ENCODE measurements at regions not wholly inside any gene's neighbourhood (a gene's known extent, or its start where the extent isn't known, plus 50 kb on each side); places are given as distances from the start of the nearest gene placed in this dataset.

GRCh38 chr18:64283059-64283458 is 134.2 kb upstream of the LINC00305 start:
- CTCF ChIA-PET = no interaction called here
- POLR2A ChIA-PET = no interaction called here

DNA sequence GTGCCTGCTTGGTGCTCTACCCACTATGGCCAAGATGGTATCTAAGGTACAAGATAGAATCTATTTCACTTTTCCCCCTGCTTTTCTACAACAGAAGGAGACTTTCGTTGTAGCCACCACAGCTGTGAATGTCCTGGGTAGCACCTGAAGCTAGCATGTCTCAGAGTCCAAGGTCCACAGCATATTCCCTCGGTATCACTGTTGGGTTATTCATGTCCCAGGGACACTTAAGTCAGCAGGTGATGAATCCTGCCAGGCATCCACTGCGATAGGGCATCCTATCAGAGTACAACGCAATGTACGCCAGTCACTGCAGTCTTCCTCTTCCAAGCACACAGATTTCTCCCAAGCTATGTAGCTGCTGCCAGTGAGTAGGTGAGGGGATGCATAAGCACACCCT is 129.1 kb upstream of the LINC00305 start:
- CTCF ChIA-PET = no interaction called here
- POLR2A ChIA-PET = no interaction called here

GRCh38 chr18:64276311-64277090 is 127.6 kb upstream of the LINC00305 start:
- ChIA-PET CTCF (no interaction called here), POLR2A (no interaction called here)

DNA sequence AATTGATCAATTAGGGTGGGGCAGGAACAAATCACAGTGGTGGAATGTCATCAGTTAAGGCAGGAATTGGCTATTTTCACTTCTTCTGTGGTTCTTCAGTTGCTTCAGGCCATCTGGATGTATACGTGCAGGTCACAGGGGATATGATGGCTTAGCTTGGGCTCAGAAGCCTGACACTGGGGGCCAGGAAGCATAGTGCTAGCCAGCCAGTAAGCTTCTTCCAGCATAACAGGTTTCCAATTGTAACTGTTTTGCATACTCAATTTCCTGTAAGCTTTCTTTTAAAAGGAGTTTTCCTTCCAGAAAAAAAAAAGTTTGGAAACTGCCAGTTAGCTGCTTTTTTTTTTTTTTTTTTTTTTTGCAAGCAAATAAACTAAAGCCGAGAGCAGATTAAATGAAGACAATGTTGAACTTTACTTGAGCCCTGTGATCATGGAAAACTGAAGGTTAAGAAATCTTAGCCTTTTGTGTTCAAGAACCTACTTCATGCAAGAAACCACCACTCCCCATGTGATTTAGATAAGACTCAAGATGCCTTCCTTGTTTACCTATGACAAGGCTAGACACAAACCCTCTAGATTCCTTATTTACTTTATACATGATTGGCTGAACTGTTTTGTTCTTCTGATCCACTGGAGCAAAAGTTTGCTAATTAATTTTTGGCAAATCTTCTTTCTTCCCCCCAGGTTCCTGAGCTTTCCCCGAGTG is 126.9 kb upstream of the LINC00305 start:
- ChIA-PET CTCF (no interaction called here), POLR2A (no interaction called here)

- CTCF ChIA-PET = no interaction called here
- POLR2A ChIA-PET = no interaction called here
These were observed 124.8 kb upstream of the LINC00305 start for GRCh38 chr18:64273724-64274123.

GRCh38 chr18:64271975-64272659 is 123.2 kb upstream of the LINC00305 start:
- CTCF ChIA-PET = no interaction called here

DNA sequence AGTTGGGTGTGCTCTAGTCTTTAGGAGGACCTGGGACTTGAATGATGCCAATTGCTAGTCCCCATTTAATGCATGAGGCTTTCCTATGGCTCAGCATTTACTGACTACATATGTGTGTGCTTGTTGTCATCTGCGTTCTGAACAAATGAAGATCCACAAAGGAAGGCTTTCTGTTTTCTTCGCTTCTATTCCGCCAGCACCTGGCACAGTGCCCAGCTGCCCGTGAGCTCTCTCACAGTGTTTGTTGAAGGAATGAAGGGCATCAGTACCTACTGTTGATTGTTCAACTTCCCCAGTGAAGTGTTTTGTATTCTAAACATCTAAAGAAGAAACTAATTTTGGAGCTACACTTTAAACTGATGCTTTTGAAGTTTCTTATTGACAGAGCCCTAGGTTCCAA is 122.4 kb upstream of the LINC00305 start:
- CTCF ChIA-PET = no interaction called here
- POLR2A ChIA-PET = no interaction called here

More at GRCh38 chr18:64271975-64272659, 123.2 kb upstream of the LINC00305 start:
- POLR2A ChIA-PET = no interaction called here

DNA sequence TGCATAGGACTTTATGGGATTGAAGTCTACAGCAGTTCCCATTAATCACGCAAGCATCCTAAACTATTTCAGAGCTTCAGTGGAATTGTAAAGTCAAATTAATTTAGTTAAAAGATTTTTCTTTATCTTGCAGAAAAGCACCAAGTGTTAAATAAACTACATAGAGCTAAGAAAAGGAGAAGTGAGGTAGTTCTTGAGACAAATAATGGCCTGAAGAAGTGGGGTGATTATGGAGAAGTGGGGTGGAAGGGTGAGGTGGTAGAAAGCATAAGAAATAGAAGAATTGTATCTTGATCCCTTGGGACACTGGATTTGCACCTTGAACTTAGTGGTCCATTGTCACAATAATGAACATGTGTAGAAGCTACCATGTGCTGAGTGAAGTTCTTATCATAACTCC is 121.7 kb upstream of the LINC00305 start:
- CTCF ChIA-PET = no interaction called here
- POLR2A ChIA-PET = no interaction called here

DNA sequence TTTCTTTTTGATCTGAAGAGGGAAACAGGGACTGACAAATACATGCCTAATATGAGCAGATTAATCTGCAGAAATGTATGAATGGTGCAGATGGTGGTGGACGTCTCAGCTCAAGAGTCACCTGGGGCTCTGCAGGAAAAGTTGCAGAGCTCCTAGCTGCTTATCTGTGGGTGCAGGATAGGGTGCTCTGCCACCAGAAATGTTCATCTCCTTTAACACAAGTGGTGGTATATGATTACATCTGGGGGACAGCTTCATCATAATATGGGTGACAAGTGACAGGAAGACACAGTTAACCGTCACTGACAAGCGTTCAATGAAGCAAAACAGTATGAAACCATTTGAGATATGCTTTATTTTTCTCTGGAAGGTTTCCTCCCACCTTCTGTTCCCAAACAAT is 121.2 kb upstream of the LINC00305 start:
- ChIA-PET POLR2A (no interaction called here), CTCF (no interaction called here)

DNA sequence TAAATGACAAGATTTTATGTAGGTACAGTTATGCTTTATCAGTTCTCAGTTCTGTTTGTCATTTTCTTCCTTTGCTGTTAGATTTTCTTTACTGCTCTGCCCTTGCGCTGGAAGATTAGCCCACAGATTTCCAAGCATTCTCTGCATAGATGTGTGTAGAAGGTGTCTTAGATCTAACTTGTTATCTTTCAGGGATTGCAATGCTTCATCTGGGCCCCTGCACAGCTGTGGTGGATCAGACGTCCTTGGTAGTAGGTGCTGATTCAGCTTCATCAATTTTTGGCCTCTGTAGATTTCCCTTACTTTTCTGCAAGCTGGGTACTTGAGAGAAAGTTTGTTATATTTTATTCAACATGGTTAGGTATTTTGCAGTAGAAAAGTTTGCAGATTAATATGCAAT is 115.3 kb upstream of the LINC00305 start:
- POLR2A ChIA-PET = no interaction called here

DNA sequence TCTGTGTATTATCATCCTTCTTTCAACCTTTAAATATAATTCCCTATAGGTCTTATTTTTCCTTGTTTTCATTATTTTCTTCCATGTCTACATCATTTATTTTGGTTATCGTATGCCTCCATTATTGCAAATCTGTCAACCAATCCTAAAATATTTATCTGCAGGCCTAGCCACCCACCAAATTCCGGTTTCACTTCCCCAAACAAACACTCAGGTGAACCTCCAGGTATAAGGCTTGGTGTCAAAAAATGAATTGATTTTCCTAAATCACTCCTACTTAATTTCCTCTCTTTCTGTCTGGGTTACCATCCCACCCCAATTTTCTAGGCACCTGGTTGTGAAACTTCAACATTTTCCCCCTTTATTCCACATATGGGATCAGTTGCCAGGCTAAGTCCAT is 111.9 kb upstream of the LINC00305 start:
- CTCF ChIA-PET = no interaction called here
- POLR2A ChIA-PET = no interaction called here

More for the DNA sequence above, 115.3 kb upstream of the LINC00305 start:
- CTCF ChIA-PET = no interaction called here

DNA sequence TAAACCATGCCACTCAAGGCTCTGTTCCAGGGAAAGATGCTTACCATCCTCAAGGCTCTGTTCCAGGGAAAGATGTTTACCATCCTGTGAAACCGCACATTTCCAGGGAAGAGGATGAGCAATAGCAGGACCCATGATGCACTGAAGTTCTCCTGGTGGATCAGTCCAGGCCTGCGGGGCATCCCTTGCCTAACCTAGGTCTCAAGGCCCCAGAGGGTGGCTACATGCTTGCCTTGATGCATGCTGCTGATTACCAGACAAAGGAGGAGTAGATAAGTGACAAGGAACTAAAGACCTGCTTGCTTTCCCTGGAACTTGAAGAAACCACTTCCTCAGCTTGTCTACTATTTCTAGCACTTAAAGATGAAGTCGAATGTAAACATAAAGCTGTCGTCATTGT is 111.0 kb upstream of the LINC00305 start:
- ChIA-PET POLR2A (no interaction called here), CTCF (no interaction called here)

DNA sequence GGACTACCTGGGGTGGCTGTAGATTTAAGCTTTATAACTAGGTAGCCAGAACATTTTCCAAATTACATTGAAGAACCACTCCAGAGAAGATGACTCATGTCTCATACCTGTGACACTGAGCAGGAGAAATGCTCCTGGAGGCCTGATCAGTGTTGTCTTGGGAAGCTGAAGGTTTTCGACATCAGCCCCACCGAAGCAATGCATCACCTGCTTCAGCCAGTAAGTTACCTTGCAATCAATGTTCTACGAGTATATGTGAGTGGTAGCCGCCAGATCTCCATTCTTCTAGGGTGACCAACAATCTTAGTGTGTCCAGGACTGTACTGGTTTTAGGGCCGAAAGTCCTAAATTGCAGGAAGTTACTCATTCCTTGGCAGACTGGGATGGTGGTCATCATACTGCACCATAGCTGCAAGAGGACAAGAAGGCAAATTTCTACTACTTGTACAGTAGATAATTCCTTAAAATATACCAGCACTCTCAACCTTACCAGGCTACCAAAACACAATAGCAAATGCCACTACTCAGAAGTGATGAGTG is 109.3 kb upstream of the LINC00305 start:
- ChIA-PET CTCF (no interaction called here), POLR2A (no interaction called here)

DNA sequence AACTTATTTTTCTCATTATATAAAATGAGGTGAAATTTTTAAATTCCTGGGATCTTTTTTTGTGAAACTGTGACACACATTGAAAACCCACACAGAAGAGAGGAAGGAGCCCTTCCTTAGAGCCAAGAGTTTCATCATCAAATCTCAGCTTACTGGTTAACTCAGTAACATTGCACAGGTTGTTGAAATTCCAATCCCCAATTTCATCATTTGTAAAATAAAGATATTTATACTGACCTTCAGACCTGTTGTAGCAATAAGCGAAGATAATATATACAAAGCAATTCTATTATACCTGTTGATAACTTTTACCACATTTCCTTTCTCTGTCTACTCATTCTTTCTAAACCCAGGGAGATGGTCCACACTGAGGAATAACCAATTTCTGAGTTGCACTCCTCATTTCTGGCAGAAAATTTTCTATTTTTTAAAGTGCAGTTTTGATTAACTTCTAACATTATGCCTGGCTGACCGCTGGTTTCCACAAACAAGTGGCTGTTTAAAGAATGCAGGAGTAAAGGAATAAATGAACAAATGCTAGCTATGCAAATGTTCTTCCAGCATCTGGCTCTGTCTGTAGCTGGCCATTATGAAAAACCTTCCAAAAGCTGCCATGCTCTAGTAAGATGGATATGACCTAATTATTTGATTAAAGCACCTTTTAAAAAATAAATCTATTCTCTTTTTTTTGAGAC is 105.7 kb upstream of the LINC00305 start:
- ChIA-PET CTCF (no interaction called here), POLR2A (no interaction called here)

DNA sequence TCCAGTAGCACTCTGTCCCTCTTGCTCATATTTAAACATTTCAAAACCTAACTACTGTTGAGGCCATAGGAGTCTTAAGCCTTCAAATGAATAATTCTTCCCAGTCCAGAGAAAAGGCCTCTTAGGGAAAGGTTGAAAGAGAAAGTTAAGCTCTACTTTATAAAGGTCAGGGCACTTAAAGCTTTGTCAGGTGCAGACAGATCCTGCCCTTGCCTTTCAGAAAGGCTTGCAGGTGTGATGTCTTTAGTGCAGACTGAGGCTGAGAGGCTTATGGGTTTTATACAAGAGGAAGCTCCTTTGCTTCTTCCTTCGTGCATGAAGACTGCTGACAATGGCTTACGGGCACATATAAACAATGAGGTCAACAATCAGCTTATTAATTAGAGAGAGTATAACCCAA is 105.0 kb upstream of the LINC00305 start:
- POLR2A ChIA-PET = no interaction called here
- CTCF ChIA-PET = no interaction called here

GRCh38 chr18:64253222-64253621 is 104.3 kb upstream of the LINC00305 start:
- POLR2A ChIA-PET = no interaction called here
- CTCF ChIA-PET = no interaction called here

DNA sequence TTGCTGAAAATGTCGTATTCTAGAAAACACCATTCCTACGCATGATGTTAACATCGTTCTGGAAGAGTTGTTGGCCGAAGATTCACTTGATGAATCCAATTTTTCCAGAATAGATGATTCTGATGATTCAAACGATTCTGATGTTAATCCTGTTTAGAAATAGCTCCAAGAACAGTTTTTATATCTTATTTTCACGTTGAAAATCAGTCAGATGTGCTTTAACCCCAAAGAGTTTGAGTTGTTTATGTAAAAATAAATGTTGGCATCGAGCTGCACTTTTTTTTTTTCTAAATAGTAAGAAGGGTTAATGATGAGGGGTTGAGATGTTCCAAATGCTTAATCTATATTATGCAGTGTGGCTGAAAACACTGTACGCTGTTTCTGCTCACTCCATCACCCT is 99.9 kb upstream of the LINC00305 start:
- ChIA-PET POLR2A (no interaction called here), CTCF (no interaction called here)

GRCh38 chr18:64245126-64245861 is 96.4 kb upstream of the LINC00305 start:
- ChIA-PET POLR2A (no interaction called here), CTCF (no interaction called here)

GRCh38 chr18:64244571-64244970 is 95.7 kb upstream of the LINC00305 start:
- POLR2A ChIA-PET = no interaction called here
- CTCF ChIA-PET = no interaction called here

- POLR2A ChIA-PET = no interaction called here
These were observed 91.4 kb upstream of the LINC00305 start for GRCh38 chr18:64240316-64240715.

More at GRCh38 chr18:64240316-64240715, 91.4 kb upstream of the LINC00305 start:
- CTCF ChIA-PET = no interaction called here

All from activated CD8-positive, alpha-beta memory T cell treated with anti-CD3 and anti-CD28 coated beads for 36 hours (primary cell).